HG03520 (cell line): ENCODE measurements at regions not wholly inside any gene's neighbourhood (a gene's known extent, or its start where the extent isn't known, plus 50 kb on each side); places are given as distances from the start of the nearest gene placed in this dataset.

Experiments used
- ATAC-seq: cut with Tn5 transposase; IDR thresholded peaks from one replicate; pipeline ENCODE4 v1.9.1; 2021; ENCODE audit warnings: mild to moderate bottlenecking, moderate library complexity; ENCODE audit not compliant: unreplicated experiment

- ATAC-seq: no peak
Measured at GRCh38 chr2:187274146-187274545, 173.9 kb downstream of the CALCRL start.

- no peak for ATAC-seq
Measured at GRCh38 chr2:187272255-187272654, 175.8 kb downstream of the CALCRL start.

GRCh38 chr2:187271825-187272224, 176.2 kb downstream of the CALCRL start:
- ATAC-seq: no peak

GRCh38 chr2:187266645-187267044, 181.4 kb downstream of the CALCRL start:
- no peak for ATAC-seq

- no peak for ATAC-seq
Measured at GRCh38 chr2:187266147-187266546, 181.9 kb downstream of the CALCRL start.

- ATAC-seq: no peak
Measured at GRCh38 chr2:187264612-187265011, 183.4 kb downstream of the CALCRL start.

- ATAC-seq: no peak
Measured at GRCh38 chr2:187263675-187264560, 184.1 kb downstream of the CALCRL start.

GRCh38 chr2:187261705-187262104, 186.3 kb downstream of the CALCRL start:
- no peak for ATAC-seq

- no peak for ATAC-seq
Measured at GRCh38 chr2:187252063-187252462, 196.0 kb downstream of the CALCRL start.

GRCh38 chr2:187250137-187250536, 197.9 kb downstream of the CALCRL start:
- ATAC-seq: no peak

GRCh38 chr2:187233811-187234210, 214.2 kb downstream of the CALCRL start:
- ATAC-seq: no peak

GRCh38 chr2:187232749-187233148, 215.3 kb downstream of the CALCRL start:
- no peak for ATAC-seq

GRCh38 chr2:187230088-187230487, 218.0 kb downstream of the CALCRL start:
- ATAC-seq: no peak

- ATAC-seq: no peak
Measured at GRCh38 chr2:187228986-187229385, 219.1 kb downstream of the CALCRL start.

GRCh38 chr2:187224989-187225388, 223.1 kb downstream of the CALCRL start:
- ATAC-seq: no peak

GRCh38 chr2:187220071-187220470, 228.0 kb downstream of the CALCRL start:
- no peak for ATAC-seq

GRCh38 chr2:187215532-187216240, 232.4 kb downstream of the CALCRL start:
- no peak for ATAC-seq

- no peak for ATAC-seq
Measured at GRCh38 chr2:187214306-187214705, 233.7 kb downstream of the CALCRL start.

- no peak for ATAC-seq
Measured at GRCh38 chr2:187213798-187214197, 234.3 kb downstream of the CALCRL start.

- no peak for ATAC-seq
Measured at GRCh38 chr2:187210726-187211125, 237.3 kb downstream of the CALCRL start.

- no peak for ATAC-seq
Measured at GRCh38 chr2:187208199-187208785, 239.8 kb downstream of the CALCRL start.

- no peak for ATAC-seq
Measured at GRCh38 chr2:187207126-187207525, 240.9 kb downstream of the CALCRL start.
